ENCODE measurements at regions not wholly inside any gene's neighbourhood (a gene's known extent, or its start where the extent isn't known, plus 50 kb on each side); places are given as distances from the start of the nearest gene placed in this dataset.

DNA sequence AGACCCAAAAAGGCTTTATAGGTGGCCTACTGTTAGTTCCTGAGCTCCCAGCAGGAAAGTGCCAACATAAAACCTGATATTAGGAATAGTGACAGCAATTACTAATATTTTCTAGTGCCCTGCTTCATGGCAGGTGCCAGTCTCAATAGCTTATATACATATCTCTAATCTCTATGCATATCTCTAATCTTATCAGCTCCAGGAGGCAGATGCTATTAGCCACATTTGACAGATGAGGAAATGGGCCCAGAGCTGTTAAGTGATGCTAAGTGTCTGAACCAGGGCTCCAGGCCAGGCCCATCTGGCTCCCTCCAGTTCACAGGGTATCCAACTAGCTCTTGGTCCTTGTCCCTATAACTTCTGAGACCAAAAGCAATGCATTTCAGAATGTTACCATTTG, 142.5 kb downstream of the CHIC2 start:
- no peak for TF ChIP-seq CTCF (conservative IDR thresholded peaks at IDR 0.05; ENCODE audit: control insufficient read depth, insufficient read depth, low read depth, low read length)
- H3K4me3 ChIP-seq (ENCODE audit: control insufficient read depth, low read depth, low read length) = no peak overlapping the region
- no peak for DNase-seq (ENCODE audit: low read depth)

DNA sequence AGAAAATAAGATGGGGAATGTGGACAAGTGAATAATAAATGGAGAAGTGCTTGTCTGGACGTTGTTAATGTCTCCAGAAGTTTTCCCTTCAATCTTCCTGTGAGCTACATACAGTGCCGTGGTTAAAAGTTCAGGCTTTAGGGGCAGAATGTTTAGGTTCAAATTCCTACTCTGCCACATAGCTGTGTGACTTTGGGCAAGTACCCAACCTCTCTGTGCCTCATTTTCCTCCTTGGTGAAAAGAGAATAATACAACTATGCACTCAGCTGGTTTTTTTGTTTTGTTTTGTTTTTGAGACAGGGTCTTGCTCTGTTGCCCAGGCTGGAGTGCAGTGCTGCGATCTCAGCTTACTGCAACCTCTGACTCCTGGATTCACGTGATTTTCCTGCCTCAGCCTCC, 143.5 kb downstream of the CHIC2 start:
- DNase-seq (ENCODE audit: low read depth) = no peak
- no peak overlapping the region for H3K4me3 ChIP-seq (ENCODE audit: control insufficient read depth, low read depth, low read length)
- TF ChIP-seq CTCF (conservative IDR thresholded peaks at IDR 0.05; ENCODE audit: control insufficient read depth, insufficient read depth, low read depth, low read length) = no peak

GRCh38 chr4:53920116-53920515, 144.3 kb downstream of the CHIC2 start:
- no peak for DNase-seq (ENCODE audit: low read depth)
- no peak overlapping the region for H3K4me3 ChIP-seq (ENCODE audit: control insufficient read depth, low read depth, low read length)
- no peak for TF ChIP-seq CTCF (conservative IDR thresholded peaks at IDR 0.05; ENCODE audit: control insufficient read depth, insufficient read depth, low read depth, low read length)

DNA sequence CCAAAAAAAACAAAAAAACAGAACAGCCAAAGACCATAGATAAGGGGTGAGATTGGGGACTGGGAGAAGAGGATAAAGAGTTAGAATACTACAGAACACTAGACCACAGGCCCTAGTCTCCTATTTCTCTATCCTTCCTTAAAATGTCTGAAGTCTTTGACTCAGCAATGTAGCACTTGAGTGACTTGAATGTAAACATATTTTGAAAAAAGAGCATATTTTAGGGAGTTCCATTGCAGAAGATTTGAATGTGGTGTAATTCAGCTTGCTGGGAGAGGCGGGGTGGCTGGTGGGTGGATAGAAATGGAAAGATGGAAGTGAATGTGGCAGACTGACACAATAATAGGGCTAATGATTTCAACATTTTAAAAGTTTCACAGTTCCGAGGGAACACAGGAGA, 144.9 kb downstream of the CHIC2 start:
- no peak for TF ChIP-seq CTCF (conservative IDR thresholded peaks at IDR 0.05; ENCODE audit: control insufficient read depth, insufficient read depth, low read depth, low read length)
- DNase-seq (ENCODE audit: low read depth) = no peak
- no peak overlapping the region for H3K4me3 ChIP-seq (ENCODE audit: control insufficient read depth, low read depth, low read length)

DNA sequence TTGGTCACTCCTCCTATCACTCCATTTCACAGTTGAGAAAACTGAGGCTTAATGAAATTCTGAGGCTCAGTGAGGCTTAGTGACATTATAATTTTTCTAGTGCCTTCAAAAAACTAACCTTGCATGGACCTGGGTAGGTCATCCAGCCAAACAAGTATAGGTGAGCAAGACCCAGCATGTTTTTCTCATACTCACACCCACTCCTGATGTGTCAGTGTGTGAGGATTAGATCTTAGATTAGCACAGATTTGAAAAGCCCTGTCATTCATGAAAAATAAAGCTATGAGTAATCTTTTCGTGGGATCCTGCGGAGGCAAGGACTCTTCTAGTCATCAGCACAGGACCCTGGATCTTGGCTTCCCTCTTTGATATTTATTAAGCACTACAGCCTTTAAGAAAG, 146.7 kb downstream of the CHIC2 start:
- no peak for TF ChIP-seq CTCF (conservative IDR thresholded peaks at IDR 0.05; ENCODE audit: control insufficient read depth, insufficient read depth, low read depth, low read length)
- no peak overlapping the region for H3K4me3 ChIP-seq (ENCODE audit: control insufficient read depth, low read depth, low read length)
- peak; percentile 48 for DNase-seq (ENCODE audit: low read depth)

GRCh38 chr4:53916431-53916889, 147.9 kb downstream of the CHIC2 start:
- no peak for TF ChIP-seq CTCF (conservative IDR thresholded peaks at IDR 0.05; ENCODE audit: control insufficient read depth, insufficient read depth, low read depth, low read length)
- peak; percentile 91 for DNase-seq (ENCODE audit: low read depth)
- H3K4me3 ChIP-seq (ENCODE audit: control insufficient read depth, low read depth, low read length) = no peak overlapping the region
